ENCODE measurements at regions not wholly inside any gene's neighbourhood (a gene's known extent, or its start where the extent isn't known, plus 50 kb on each side); places are given as distances from the start of the nearest gene placed in this dataset.

DNA sequence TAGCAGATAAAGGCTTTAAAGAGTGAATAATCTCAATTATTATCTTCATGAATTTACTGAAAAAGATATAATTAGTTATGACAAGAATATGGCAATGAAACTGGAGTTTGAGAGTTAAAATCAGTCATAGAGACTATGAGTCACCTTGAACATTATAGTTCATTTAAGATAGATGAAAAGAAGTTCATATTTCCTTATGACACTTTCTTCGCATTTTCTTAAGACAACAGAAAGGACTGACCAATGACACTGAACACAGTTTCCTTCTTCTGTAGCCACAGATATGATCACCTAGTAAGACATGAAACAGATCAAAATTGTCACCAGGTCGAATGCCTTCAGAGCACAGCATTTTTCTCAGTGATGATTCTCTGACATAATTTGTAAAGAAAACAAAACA, 202.1 kb downstream of the KLF12 start:
- no peak overlapping the region for H2BK5ac ChIP-seq (ENCODE audit: low read depth, low read length, poor library complexity, severe bottlenecking)
- intact Hi-C loops (cut with micrococcal nuclease), result loop anchor here (5.0 kb wide), 1 partner anchor 165 kb away; no protein-coding TSS in a partner anchor

More for the DNA sequence above, 202.1 kb downstream of the KLF12 start:
- H4K5ac ChIP-seq (ENCODE audit: low read depth, low read length), result no peak overlapping the region
- DNase-seq (no peak), ATAC-seq (ENCODE audit: low read depth) (no peak)
- H2AK9ac ChIP-seq (replicated peaks; ENCODE audit: low read depth, low read length, poor library complexity), result no peak overlapping the region
- no peaks in the 10 kb centered on the region for H4K20me1 ChIP-seq (ENCODE audit: insufficient read depth, low read length)
- TF ChIP-seq BHLHE40 (IDR thresholded peaks at IDR 0.05; ENCODE audit: low read depth, low read length), result no peak
- no peak for TF ChIP-seq ELK1 (IDR thresholded peaks at IDR 0.05; ENCODE audit: borderline replicate concordance, low read depth, low read length)
- TF ChIP-seq, protein P1, sequence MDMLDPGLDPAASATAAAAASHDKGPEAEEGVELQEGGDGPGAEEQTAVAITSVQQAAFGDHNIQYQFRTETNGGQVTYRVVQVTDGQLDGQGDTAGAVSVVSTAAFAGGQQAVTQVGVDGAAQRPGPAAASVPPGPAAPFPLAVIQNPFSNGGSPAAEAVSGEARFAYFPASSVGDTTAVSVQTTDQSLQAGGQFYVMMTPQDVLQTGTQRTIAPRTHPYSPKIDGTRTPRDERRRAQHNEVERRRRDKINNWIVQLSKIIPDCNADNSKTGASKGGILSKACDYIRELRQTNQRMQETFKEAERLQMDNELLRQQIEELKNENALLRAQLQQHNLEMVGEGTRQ (IDR thresholded peaks at IDR 0.05; ENCODE audit: low read depth, low read length), result no peak
- no peak for TF ChIP-seq RCOR1 (IDR thresholded peaks at IDR 0.05; ENCODE audit: insufficient replicate concordance, low read length)
- no peak overlapping the region for H3K23ac ChIP-seq (ENCODE audit: low read depth, low read length)
- H3K9me1 ChIP-seq (ENCODE audit: insufficient read depth, low read length), result peaks cover 2% of the 10 kb centered on the region; the same call in 1 of the 2 replicates
- H2BK15ac ChIP-seq (ENCODE audit: low read depth, low read length), result no peak overlapping the region
- H3K27me3 ChIP-seq (ENCODE audit: control insufficient read depth, insufficient read depth, low read length), result no peaks in the 10 kb centered on the region
- WGBS, 2 experiments (ENCODE audit: extremely low coverage in 2 of 2, insufficient read length in 1 of 2), result no CpG with 5 or more reads among the region's 2 CpGs
- 0 out of 2 replicates have a peak overlapping the region, but pooled peaks have one; percentile 19 for H2BK120ac ChIP-seq (ENCODE audit: low read depth, low read length)
- no peak overlapping the region for H3K4me3 ChIP-seq (ENCODE audit: insufficient read depth, low read depth, low read length)
- no peaks in the 10 kb centered on the region for H3K36me3 ChIP-seq (ENCODE audit: control insufficient read depth, insufficient read depth, low read length)
- no peak overlapping the region for H2AK5ac ChIP-seq (ENCODE audit: low read depth, low read length)
- H3K4me1 ChIP-seq (ENCODE audit: control insufficient read depth, insufficient read depth, low read length), result peaks cover 6% of the 10 kb centered on the region
- no peak overlapping the region for H2BK20ac ChIP-seq (ENCODE audit: low read depth, low read length)
- no peak overlapping the region for H4K8ac ChIP-seq (ENCODE audit: low read depth in 2 of 2, low read length in 2 of 2)
- no peaks in the 10 kb centered on the region for H3K9me3 ChIP-seq (ENCODE audit: control insufficient read depth, insufficient read depth, low read length)
- 0 out of 2 replicates have a peak overlapping the region, but pooled peaks have one; percentile 58 for H3K14ac ChIP-seq (replicated peaks; ENCODE audit: low read depth, low read length)
- H4K91ac ChIP-seq (ENCODE audit: insufficient read depth, low read depth, low read length), result no peak overlapping the region
- no peak overlapping the region; the same call in 1 of the 2 replicates for H3K18ac ChIP-seq (ENCODE audit: low read depth, low read length)
- CTCF ChIA-PET, result no interaction called here
- POLR2A ChIA-PET (ENCODE audit: unreplicated experiment), result no interaction called here
- H3K56ac ChIP-seq (ENCODE audit: extremely low read depth, insufficient read depth, low read length), result no peak overlapping the region
- H3K27ac ChIP-seq (ENCODE audit: insufficient read depth, low read length), result no peak overlapping the region
- in situ Hi-C loops (cut with MboI; ENCODE audit: low sequenced_read_pairs) (no loop called here), dilution Hi-C loops (cut with HindIII; ENCODE audit: low sequenced_read_pairs, unreplicated experiment) (no loop called here)
- H3K4me2 ChIP-seq (ENCODE audit: low read depth, low read length), result no peak overlapping the region
- no peak overlapping the region for H2AFZ ChIP-seq (replicated peaks; ENCODE audit: low read length, poor library complexity)
- BruUV-seq (replicated peaks), result no TSS peak
- H3K9ac ChIP-seq (ENCODE audit: low read depth, low read length), result no peak overlapping the region
- H3K4ac ChIP-seq (ENCODE audit: low read depth, low read length), result no peak overlapping the region
- peaks cover 18 to 34% of the 10 kb centered on the region in 2 experiments; a peak in 3 of 4 replicates for H3K79me1 ChIP-seq (ENCODE audit: low read depth in 1 of 2, low read length in 2 of 2)
